HEK293T (cell line): ENCODE measurements at regions not wholly inside any gene's neighbourhood (a gene's known extent, or its start where the extent isn't known, plus 50 kb on each side); places are given as distances from the start of the nearest gene placed in this dataset.

Experiments used
- ARNT ChIP-seq: fragments of 450-650 bp; IDR thresholded peaks from 2 replicates; pipeline ENCODE4 v1.6.1; 2017; ENCODE audit warnings: mild to moderate bottlenecking
- ELF4 ChIP-seq: fragments of 450-650 bp; IDR thresholded peaks from 2 replicates; pipeline ENCODE4 v1.6.1; 2017; ENCODE audit warnings: antibody characterized with exemption
- FOXA1 ChIP-seq: fragments of 450-650 bp; IDR thresholded peaks from 2 replicates; pipeline ENCODE4 v1.6.1; 2016; ENCODE audit warnings: mild to moderate bottlenecking
- FOXK2 ChIP-seq: fragments of 450-650 bp; IDR thresholded peaks from 2 replicates; pipeline ENCODE4 v1.6.1; 2016; ENCODE audit warnings: mild to moderate bottlenecking
- L3MBTL2 ChIP-seq: fragments of 450-650 bp; conservative IDR thresholded peaks from 2 replicates; pipeline ENCODE4 v1.6.1; 2016; ENCODE audit warnings: mild to moderate bottlenecking
- TARDBP ChIP-seq: fragments of 450-650 bp; IDR thresholded peaks from 2 replicates; pipeline ENCODE4 v1.6.1; 2016

- TF ChIP-seq ELF4 = no peak
- no peak for TF ChIP-seq ARNT
- TF ChIP-seq FOXA1 = no peak
- no peak for TF ChIP-seq TARDBP
- TF ChIP-seq L3MBTL2 = no peak
- TF ChIP-seq FOXK2 = no peak
Observed at GRCh38 chr13:21817878-21818277, 147.0 kb downstream of the FGF9 start.
